HG02763 (cell line): ENCODE measurements at regions not wholly inside any gene's neighbourhood (a gene's known extent, or its start where the extent isn't known, plus 50 kb on each side); places are given as distances from the start of the nearest gene placed in this dataset.
"Not testable (repeated sequence)": the region's sequence is repeated elsewhere in the genome, so short reads cannot be mapped to it uniquely, and the experiment has no call there.

Experiments
- ATAC-seq: cut with Tn5 transposase; IDR thresholded peaks from one replicate; pipeline ENCODE4 v1.9.1; 2021; ENCODE audit warnings: mild to moderate bottlenecking, moderate library complexity; ENCODE audit not compliant: unreplicated experiment

GRCh38 chr2:53130441-53130943, 637.1 kb upstream of the CHAC2 start:
- ATAC-seq: no peak

- no peak for ATAC-seq
Measured at GRCh38 chr2:53129851-53130250, 637.8 kb upstream of the CHAC2 start.

- ATAC-seq: no peak
Measured at GRCh38 chr2:53127061-53127650, 640.4 kb upstream of the CHAC2 start.

- ATAC-seq: no peak
Measured at GRCh38 chr2:53114991-53115390, 652.6 kb upstream of the CHAC2 start.

GRCh38 chr2:53114582-53114981, 653.0 kb upstream of the CHAC2 start:
- ATAC-seq: no peak

- ATAC-seq: not testable (repeated sequence)
Measured at GRCh38 chr2:53112408-53112807, 655.2 kb upstream of the CHAC2 start.

- ATAC-seq: no peak
Measured at GRCh38 chr2:53111406-53111805, 656.2 kb upstream of the CHAC2 start.

- ATAC-seq: no peak
Measured at GRCh38 chr2:53111004-53111403, 656.6 kb upstream of the CHAC2 start.

GRCh38 chr2:53108246-53108645, 659.4 kb upstream of the CHAC2 start:
- ATAC-seq: no peak

GRCh38 chr2:53104263-53104662, 663.3 kb upstream of the CHAC2 start:
- ATAC-seq: no peak

- ATAC-seq: no peak
Measured at GRCh38 chr2:53103679-53104078, 663.9 kb upstream of the CHAC2 start.

- no peak for ATAC-seq
Measured at GRCh38 chr2:53098696-53099078, 668.9 kb upstream of the CHAC2 start.

GRCh38 chr2:53096351-53096750, 671.3 kb upstream of the CHAC2 start:
- ATAC-seq: no peak

- no peak for ATAC-seq
Measured at GRCh38 chr2:53095664-53096063, 671.9 kb upstream of the CHAC2 start.

- ATAC-seq: no peak
Measured at GRCh38 chr2:53095227-53095626, 672.4 kb upstream of the CHAC2 start.

- no peak for ATAC-seq
Measured at GRCh38 chr2:53093355-53093754, 674.2 kb upstream of the CHAC2 start.

- ATAC-seq: no peak
Measured at GRCh38 chr2:53091183-53091582, 676.4 kb upstream of the CHAC2 start.

GRCh38 chr2:53087874-53088461, 679.6 kb upstream of the CHAC2 start:
- no peak for ATAC-seq

- no peak for ATAC-seq
Measured at GRCh38 chr2:53087262-53087873, 680.2 kb upstream of the CHAC2 start.

- no peak for ATAC-seq
Measured at GRCh38 chr2:53077413-53077812, 690.2 kb upstream of the CHAC2 start.

- ATAC-seq: no peak
Measured at GRCh38 chr2:53075760-53076159, 691.8 kb upstream of the CHAC2 start.

- ATAC-seq: no peak
Measured at GRCh38 chr2:53067533-53067932, 700.1 kb upstream of the CHAC2 start.
